Karpas-422 (cell line): ENCODE measurements at regions not wholly inside any gene's neighbourhood (a gene's known extent, or its start where the extent isn't known, plus 50 kb on each side); places are given as distances from the start of the nearest gene placed in this dataset.

ENCODE experiments used
- DNase-seq: peaks from one replicate; pipeline ENCODE4 v3.0.0-alpha.2; 2015
- H2AFZ ChIP-seq: fragments of 200-600 bp; sonication (generic); 2 replicates; pipeline ENCODE4 v1.6.1; 2014; ENCODE audit warnings: antibody characterized with exemption, low read length, mixed read lengths
- H3K27ac ChIP-seq: fragments of 200-600 bp; sonication (generic); 2 replicates; pipeline ENCODE4 v1.5.1; 2014; ENCODE audit warnings: mild to moderate bottlenecking, low read length, moderate library complexity
- H3K27me3 ChIP-seq: fragments of 200-600 bp; sonication (generic); 2 replicates; pipeline ENCODE4 v1.6.1; 2014; ENCODE audit warnings: low read length, mixed read lengths
- H3K36me3 ChIP-seq: fragments of 200-600 bp; sonication (generic); 2 replicates; pipeline ENCODE4 v1.6.1; 2014; ENCODE audit warnings: low read length, mixed read lengths; ENCODE audit not compliant: insufficient read depth
- H3K4me1 ChIP-seq: fragments of 200-600 bp; sonication (generic); 2 replicates; pipeline ENCODE4 v1.6.1; 2014; ENCODE audit warnings: mild to moderate bottlenecking, low read length, mixed read lengths
- H3K4me2 ChIP-seq: fragments of 200-600 bp; sonication (generic); 2 replicates; pipeline ENCODE4 v1.6.1; 2014; ENCODE audit warnings: low read length, low read depth, mild to moderate bottlenecking; ENCODE audit not compliant: poor library complexity, severe bottlenecking
- H3K4me3 ChIP-seq: fragments of 200-600 bp; sonication (generic); 2 replicates; pipeline ENCODE4 v1.5.1; 2014; ENCODE audit warnings: mild to moderate bottlenecking, antibody characterized with exemption, low read length, mixed read lengths
- H3K79me2 ChIP-seq: fragments of 200-600 bp; sonication (generic); 2 replicates; pipeline ENCODE4 v1.6.1; 2014; ENCODE audit warnings: mild to moderate bottlenecking, low read length, mixed read lengths
- H3K9ac ChIP-seq: fragments of 200-600 bp; sonication (generic); 2 replicates; pipeline ENCODE4 v1.6.0; 2014; ENCODE audit warnings: low read length
- H3K9me2 ChIP-seq: fragments of 200-600 bp; sonication (generic), shearing (Covaris generic); replicated peaks from 2 replicates; pipeline ENCODE4 v1.6.0; 2014; ENCODE audit warnings: mild to moderate bottlenecking, low read length, moderate library complexity; ENCODE audit not compliant: insufficient read depth
- H3K9me3 ChIP-seq: fragments of 300-700, 200-600 bp; sonication (generic); 2 replicates; pipeline ENCODE4 v1.6.1; 2014; ENCODE audit warnings: low read length, mixed read lengths
- H4K20me1 ChIP-seq: fragments of 200-600 bp; sonication (generic); 2 replicates; pipeline ENCODE4 v1.6.1; 2014; ENCODE audit warnings: mild to moderate bottlenecking, antibody characterized with exemption, low read length, low read depth; ENCODE audit not compliant: insufficient read depth

DNA sequence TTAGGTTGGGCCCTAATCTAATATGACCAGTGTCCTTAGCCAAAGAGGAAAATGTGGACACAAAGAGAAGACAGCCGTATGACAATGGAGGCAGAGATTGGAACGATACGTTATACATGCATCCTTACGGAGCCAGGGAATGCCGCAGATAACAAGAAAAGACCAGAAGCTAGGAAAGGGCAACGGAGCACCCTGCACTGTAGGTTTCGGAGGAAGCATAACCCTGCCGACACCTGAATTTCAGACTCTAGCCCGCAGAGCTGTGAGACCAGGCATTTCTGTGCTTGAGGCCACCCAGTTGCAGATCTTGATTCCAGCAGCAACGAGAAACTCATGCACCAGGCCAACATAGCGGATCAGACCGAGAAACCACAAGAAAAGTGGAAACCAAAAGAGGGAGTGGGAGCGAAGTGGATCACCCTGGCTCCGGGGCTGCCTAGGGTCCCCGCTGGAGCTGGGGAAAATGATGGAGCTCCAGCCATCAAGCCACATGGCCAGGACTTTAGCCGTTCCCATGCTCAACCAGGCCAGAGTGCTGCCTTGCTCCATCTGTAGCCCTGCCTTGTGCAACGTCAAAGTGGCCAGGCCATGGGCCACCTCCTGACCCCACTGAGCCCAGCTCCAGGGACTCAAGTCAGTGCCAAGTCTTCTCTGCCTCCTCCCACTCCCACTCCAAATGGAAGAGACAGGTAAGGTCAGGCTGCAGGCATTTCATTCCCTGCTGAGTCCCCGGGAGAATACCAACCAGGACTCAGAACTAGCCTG, 51.7 kb upstream of the RPL38 start:
- H3K36me3 ChIP-seq: no peaks in the 10 kb centered on the region
- no peaks in the 10 kb centered on the region for H3K79me2 ChIP-seq
- no peak for DNase-seq
- no peak overlapping the region for H3K4me2 ChIP-seq
- H2AFZ ChIP-seq: no peak overlapping the region
- H3K9me2 ChIP-seq: no peaks in the 10 kb centered on the region
- no peaks in the 10 kb centered on the region for H3K27me3 ChIP-seq
- no peak overlapping the region for H3K27ac ChIP-seq
- no peaks in the 10 kb centered on the region for H4K20me1 ChIP-seq
- no peak overlapping the region for H3K9ac ChIP-seq
- no peak overlapping the region for H3K4me3 ChIP-seq
- H3K4me1 ChIP-seq: no peaks in the 10 kb centered on the region
- no peaks in the 10 kb centered on the region for H3K9me3 ChIP-seq

DNA sequence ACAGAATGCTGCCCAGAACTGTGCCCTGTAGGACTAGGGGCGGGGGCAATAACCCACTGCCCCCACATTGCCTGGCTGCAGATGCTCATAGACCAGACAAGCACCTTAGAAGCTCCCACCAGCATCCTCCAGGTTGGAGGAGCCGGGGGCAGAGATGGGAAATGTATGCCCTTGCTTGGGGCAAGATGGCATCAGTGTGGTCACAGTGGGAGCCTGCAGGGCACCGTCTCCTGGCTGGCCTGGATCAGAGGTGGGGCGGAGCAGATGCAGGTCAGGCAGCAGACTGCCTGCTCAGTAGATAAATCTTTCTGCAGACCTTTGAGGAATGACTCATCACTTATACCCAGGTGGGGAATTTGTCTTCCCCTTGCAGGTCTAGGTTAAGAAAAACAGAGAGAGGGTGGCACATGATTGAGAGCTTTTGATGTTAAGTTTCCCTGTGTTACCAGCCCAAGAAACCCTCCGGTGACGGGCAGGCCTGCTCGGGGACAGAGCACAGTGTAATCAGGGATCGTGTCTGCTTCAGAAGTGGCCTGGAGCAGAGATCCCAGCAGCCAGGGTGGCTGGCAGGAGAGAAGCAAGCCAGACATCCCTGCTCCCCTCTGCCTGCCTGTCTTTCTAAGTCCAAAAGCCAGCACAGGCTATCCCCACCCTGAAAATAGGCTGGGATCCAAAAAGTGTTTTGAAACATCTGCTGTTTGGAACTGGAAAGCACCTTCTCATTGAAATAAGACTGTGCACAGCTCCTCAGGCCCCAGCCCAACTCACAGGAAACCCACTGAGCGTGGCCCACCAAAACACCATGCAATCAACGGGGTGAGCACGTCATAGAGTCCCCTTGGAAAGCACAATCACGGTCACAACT, 50.7 kb upstream of the RPL38 start:
- no peak overlapping the region for H3K4me2 ChIP-seq
- DNase-seq: no peak

GRCh38 chr17:74153456-74153810, 50.0 kb upstream of the RPL38 start:
- Histone ChIP-seq H3K4me1 (no peaks in the 10 kb centered on the region), H3K9me2 (no peaks in the 10 kb centered on the region), H3K4me3 (no peak overlapping the region), H3K36me3 (no peaks in the 10 kb centered on the region), H2AFZ (no peak overlapping the region), H3K9me3 (no peaks in the 10 kb centered on the region), H3K27me3 (no peaks in the 10 kb centered on the region), H3K79me2 (no peaks in the 10 kb centered on the region), H3K27ac (no peak overlapping the region), H3K4me2 (no peak overlapping the region), H4K20me1 (no peaks in the 10 kb centered on the region), H3K9ac (no peak overlapping the region)
- no peak for DNase-seq

More for the DNA sequence above, 50.7 kb upstream of the RPL38 start:
- Histone ChIP-seq H3K36me3 (no peaks in the 10 kb centered on the region), H3K9ac (no peak overlapping the region), H3K4me1 (no peaks in the 10 kb centered on the region), H3K27ac (no peak overlapping the region), H3K79me2 (no peaks in the 10 kb centered on the region), H3K4me3 (no peak overlapping the region), H2AFZ (no peak overlapping the region), H4K20me1 (no peaks in the 10 kb centered on the region), H3K27me3 (no peaks in the 10 kb centered on the region), H3K9me3 (no peaks in the 10 kb centered on the region), H3K9me2 (no peaks in the 10 kb centered on the region)
